ENCODE measurements at regions not wholly inside any gene's neighbourhood (a gene's known extent, or its start where the extent isn't known, plus 50 kb on each side); places are given as distances from the start of the nearest gene placed in this dataset.

DNA sequence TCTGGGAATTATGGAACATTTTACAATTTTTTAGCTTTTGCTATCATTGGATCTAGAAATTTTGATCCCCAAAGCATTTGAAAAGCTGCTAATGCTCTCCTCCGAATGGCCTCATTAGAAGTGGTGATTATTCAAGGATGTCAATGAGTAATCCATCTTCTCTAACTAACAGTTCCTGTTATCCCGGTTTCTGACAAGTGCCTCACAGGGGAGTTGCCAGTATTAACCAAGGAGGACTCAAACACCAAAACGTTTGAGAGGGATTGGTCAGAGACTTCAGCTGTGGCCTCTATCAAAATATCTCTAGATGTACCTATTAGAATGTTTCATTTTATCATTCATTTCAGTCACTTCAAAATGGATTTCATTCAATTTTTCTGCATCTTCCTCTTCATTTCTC is 208.3 kb upstream of the ITGA1 start:
- H3K4me3 ChIP-seq (ENCODE audit: low read depth, low read length): no peak overlapping the region

DNA sequence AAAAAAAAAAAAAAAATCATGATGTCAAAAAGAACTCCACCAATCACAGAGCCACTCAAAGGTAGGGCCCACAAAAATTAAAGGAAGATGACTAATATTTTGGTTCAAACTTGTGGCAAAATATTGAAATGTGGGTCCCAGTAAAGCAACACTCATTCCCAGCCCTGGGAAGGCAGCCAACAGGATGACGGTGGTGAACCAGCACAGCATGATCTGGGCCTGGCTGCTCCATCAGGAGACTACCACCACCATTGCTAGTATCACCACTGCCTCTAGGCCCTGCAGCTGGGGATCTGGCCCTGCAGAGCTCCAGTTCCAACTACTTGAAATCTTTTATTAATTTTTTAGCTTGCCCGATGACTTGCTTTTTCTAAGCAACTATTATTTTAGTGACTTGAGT is 206.8 kb upstream of the ITGA1 start:
- H3K4me3 ChIP-seq (ENCODE audit: low read depth, low read length): no peak overlapping the region
- TF ChIP-seq, protein P1, sequence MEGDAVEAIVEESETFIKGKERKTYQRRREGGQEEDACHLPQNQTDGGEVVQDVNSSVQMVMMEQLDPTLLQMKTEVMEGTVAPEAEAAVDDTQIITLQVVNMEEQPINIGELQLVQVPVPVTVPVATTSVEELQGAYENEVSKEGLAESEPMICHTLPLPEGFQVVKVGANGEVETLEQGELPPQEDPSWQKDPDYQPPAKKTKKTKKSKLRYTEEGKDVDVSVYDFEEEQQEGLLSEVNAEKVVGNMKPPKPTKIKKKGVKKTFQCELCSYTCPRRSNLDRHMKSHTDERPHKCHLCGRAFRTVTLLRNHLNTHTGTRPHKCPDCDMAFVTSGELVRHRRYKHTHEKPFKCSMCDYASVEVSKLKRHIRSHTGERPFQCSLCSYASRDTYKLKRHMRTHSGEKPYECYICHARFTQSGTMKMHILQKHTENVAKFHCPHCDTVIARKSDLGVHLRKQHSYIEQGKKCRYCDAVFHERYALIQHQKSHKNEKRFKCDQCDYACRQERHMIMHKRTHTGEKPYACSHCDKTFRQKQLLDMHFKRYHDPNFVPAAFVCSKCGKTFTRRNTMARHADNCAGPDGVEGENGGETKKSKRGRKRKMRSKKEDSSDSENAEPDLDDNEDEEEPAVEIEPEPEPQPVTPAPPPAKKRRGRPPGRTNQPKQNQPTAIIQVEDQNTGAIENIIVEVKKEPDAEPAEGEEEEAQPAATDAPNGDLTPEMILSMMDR (IDR thresholded peaks at IDR 0.05; ENCODE audit: insufficient read depth, low read depth, low read length): no peak
- DNase-seq (ENCODE audit: low read depth): no peak

More for the DNA sequence above, 208.3 kb upstream of the ITGA1 start:
- no peak for DNase-seq (ENCODE audit: low read depth)
- TF ChIP-seq, protein P1 (IDR thresholded peaks at IDR 0.05; ENCODE audit: insufficient read depth, low read depth, low read length): no peak

DNA sequence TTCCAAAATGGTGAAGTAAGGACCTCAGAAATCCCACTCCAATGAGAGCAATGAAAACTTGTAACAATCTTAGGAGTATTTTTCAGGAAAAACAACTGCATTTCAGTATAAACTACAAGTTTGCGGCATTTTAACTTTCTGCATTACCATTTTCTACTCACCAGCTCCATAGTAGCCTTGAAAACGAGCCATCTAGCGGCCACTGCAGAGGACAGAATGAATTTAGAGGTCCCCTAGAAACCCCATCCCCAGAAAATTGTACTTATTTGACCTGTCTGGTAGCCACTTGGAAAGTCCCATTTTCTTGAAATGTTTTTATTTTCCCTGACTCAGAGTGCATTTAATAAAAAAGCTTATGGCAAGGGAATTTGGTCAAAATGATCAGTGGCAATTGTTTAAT is 205.4 kb upstream of the ITGA1 start:
- DNase-seq (ENCODE audit: low read depth): no peak

DNA sequence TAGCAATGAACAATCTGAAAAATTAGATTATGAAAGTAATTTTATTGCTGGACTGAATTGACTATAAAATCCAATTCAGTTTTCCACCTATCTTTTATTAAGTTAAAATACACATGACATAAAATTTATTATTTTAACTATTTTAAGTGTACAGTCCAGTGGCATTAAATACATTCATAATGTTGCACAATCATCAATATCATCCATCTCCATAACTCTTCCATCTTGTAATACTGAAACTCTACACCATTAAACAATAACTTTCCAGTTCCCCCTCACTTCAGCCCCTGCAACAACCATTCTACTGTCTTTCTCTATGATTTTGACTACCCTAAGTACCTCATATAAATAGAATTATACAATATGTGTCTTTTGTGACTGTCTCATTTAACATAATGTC is 200.6 kb upstream of the ITGA1 start:
- no peak for DNase-seq (ENCODE audit: low read depth)
- TF ChIP-seq, protein P1 (IDR thresholded peaks at IDR 0.05; ENCODE audit: insufficient read depth, low read depth, low read length): no peak

More for the DNA sequence above, 205.4 kb upstream of the ITGA1 start:
- no peak overlapping the region for H3K4me3 ChIP-seq (ENCODE audit: low read depth, low read length)
- TF ChIP-seq, protein P1 (IDR thresholded peaks at IDR 0.05; ENCODE audit: insufficient read depth, low read depth, low read length): no peak

DNA sequence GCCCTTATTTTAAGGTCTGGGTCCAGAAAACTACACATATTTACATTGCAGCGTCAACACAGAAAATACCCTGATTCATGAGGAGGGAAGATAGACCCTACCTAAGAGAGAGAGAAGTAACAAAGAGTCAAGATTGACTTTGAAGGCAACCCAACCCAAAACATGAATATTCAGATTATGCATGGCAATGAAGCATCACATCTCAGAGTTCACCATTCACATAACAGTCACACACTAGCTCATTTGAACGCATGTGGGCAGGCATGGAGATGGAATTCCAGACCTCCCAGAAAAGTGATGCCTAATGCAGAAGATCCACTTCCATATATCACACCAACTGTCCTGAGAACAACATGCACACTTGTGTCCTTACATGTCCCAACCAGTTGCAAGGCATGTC is 190.1 kb upstream of the ITGA1 start:
- no peak for DNase-seq (ENCODE audit: low read depth)
- TF ChIP-seq, protein P1 (IDR thresholded peaks at IDR 0.05; ENCODE audit: insufficient read depth, low read depth, low read length): no peak
- H3K4me3 ChIP-seq (ENCODE audit: low read depth, low read length): no peak overlapping the region

More for the DNA sequence above, 200.6 kb upstream of the ITGA1 start:
- H3K4me3 ChIP-seq (ENCODE audit: low read depth, low read length): no peak overlapping the region

DNA sequence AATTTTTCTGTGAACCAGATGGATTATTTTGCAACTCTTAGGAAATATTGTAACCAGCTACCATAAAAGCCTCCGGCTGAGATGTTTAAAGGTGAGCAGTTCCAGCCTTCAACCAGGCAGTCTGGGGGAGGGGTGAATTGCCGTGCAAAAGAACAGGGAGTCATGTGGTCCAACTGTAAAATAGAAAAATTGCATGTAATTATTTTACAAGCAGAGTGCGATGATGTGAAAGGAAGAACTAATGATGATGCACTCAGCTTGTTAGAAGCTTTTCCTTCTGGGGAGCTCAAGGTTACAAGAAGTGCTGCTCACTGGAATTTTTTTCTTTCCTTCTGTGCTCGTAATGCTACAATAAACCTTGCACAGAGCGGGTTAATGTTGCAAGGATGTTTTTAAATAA is 188.7 kb upstream of the ITGA1 start:
- DNase-seq (ENCODE audit: low read depth): no peak
- TF ChIP-seq, protein P1 (IDR thresholded peaks at IDR 0.05; ENCODE audit: insufficient read depth, low read depth, low read length): no peak
- no peak overlapping the region for H3K4me3 ChIP-seq (ENCODE audit: low read depth, low read length)
